Transverse colon (tissue), 4 donors: ENCODE measurements at regions not wholly inside any gene's neighbourhood (a gene's known extent, or its start where the extent isn't known, plus 50 kb on each side); places are given as distances from the start of the nearest gene placed in this dataset.

Experiments
- POLR2A ChIP-seq: fragments of 450-650 bp; IDR thresholded peaks from one replicate; pipeline ENCODE4 v1.6.1; 2016; ENCODE audit warnings: antibody characterized with exemption, mild to moderate bottlenecking, moderate library complexity
- POLR2AphosphoS5 ChIP-seq, 3 donors: sonication (generic); formaldehyde crosslinking; IDR thresholded peaks; one replicate each; pipeline ENCODE4 v1.6.1; 2016; ENCODE audit warnings: antibody characterized with exemption in 3 of 3
- TF ChIP-seq, protein P1 (sequence below), 5 experiments: fragments of 200-600 bp in 3 of 5; fragments of 450-650 bp in 2 of 5; sonication (generic) in 3 of 5; IDR thresholded peaks; 1 replicate in 2 of 5; 2 replicates in 3 of 5; pipeline ENCODE4 v1.5.1; 2016 to 2017; ENCODE audit warnings: antibody characterized with exemption in 5 of 5, inconsistent platforms in 3 of 5, mild to moderate bottlenecking in 2 of 5, moderate library complexity in 1 of 5

DNA sequence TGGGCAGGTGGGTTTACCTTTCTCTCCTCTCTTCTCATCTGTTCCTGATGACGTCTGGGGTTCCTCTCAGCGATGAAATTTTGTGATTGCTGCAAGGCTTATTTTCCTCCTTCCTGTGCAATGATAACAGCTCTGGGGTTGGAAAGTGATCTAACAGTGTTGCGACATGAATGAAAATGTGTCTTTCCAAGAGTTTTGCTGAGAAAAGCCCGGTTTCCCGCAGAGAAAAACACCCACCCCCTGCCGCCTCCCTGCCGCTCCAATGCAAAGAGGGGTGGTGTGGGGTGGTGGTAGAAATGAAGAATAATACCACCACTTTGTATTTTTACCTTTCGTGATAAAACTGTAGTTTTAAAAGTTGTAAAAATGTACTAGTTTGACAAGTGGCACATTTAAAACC is 232.0 kb downstream of the OLFM4 start:
- TF ChIP-seq, protein P1, sequence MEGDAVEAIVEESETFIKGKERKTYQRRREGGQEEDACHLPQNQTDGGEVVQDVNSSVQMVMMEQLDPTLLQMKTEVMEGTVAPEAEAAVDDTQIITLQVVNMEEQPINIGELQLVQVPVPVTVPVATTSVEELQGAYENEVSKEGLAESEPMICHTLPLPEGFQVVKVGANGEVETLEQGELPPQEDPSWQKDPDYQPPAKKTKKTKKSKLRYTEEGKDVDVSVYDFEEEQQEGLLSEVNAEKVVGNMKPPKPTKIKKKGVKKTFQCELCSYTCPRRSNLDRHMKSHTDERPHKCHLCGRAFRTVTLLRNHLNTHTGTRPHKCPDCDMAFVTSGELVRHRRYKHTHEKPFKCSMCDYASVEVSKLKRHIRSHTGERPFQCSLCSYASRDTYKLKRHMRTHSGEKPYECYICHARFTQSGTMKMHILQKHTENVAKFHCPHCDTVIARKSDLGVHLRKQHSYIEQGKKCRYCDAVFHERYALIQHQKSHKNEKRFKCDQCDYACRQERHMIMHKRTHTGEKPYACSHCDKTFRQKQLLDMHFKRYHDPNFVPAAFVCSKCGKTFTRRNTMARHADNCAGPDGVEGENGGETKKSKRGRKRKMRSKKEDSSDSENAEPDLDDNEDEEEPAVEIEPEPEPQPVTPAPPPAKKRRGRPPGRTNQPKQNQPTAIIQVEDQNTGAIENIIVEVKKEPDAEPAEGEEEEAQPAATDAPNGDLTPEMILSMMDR (IDR thresholded peaks at IDR 0.05) = no peak
- no peak for TF ChIP-seq POLR2A
- TF ChIP-seq POLR2AphosphoS5 (IDR thresholded peaks at IDR 0.05) = no peak
